ENCODE measurements at regions not wholly inside any gene's neighbourhood (a gene's known extent, or its start where the extent isn't known, plus 50 kb on each side); places are given as distances from the start of the nearest gene placed in this dataset.
"Not testable (repeated sequence)": the region's sequence is repeated elsewhere in the genome, so short reads cannot be mapped to it uniquely, and the experiment has no call there.

GRCh38 chr2:147033044-147033443 lies 811.8 kb upstream of the ACVR2A start:
- DNase-seq = no peak

GRCh38 chr2:147031897-147032296 lies 812.9 kb upstream of the ACVR2A start:
- DNase-seq = no peak

GRCh38 chr2:147030966-147031720 lies 813.7 kb upstream of the ACVR2A start:
- DNase-seq = no peak

- DNase-seq = no peak
These were observed 817.4 kb upstream of the ACVR2A start for GRCh38 chr2:147027436-147027835.

- DNase-seq = no peak
These were observed 818.0 kb upstream of the ACVR2A start for GRCh38 chr2:147026664-147027295.

GRCh38 chr2:147025646-147026585 lies 818.9 kb upstream of the ACVR2A start:
- no peak for DNase-seq

- DNase-seq = no peak
These were observed 825.5 kb upstream of the ACVR2A start for GRCh38 chr2:147019311-147019710.

GRCh38 chr2:147017951-147018645 lies 826.7 kb upstream of the ACVR2A start:
- no peak for DNase-seq

- DNase-seq = no peak
These were observed 828.6 kb upstream of the ACVR2A start for GRCh38 chr2:147016181-147016580.

GRCh38 chr2:147015591-147015990 lies 829.2 kb upstream of the ACVR2A start:
- no peak for DNase-seq

- no peak for DNase-seq
These were observed 831.0 kb upstream of the ACVR2A start for GRCh38 chr2:147013696-147014392.

GRCh38 chr2:147008481-147008880 lies 836.3 kb upstream of the ACVR2A start:
- no peak for DNase-seq

GRCh38 chr2:147006736-147007141 lies 838.1 kb upstream of the ACVR2A start:
- DNase-seq = peak; percentile 14

- DNase-seq = no peak
These were observed 841.7 kb upstream of the ACVR2A start for GRCh38 chr2:147003081-147003480.

- DNase-seq = peak; percentile 27
These were observed 842.6 kb upstream of the ACVR2A start for GRCh38 chr2:147002256-147002655.

- DNase-seq = no peak
These were observed 843.8 kb upstream of the ACVR2A start for GRCh38 chr2:147001061-147001460.

- not testable (repeated sequence) for DNase-seq
These were observed 844.7 kb upstream of the ACVR2A start for GRCh38 chr2:147000151-147000550.

- DNase-seq = no peak
These were observed 846.9 kb upstream of the ACVR2A start for GRCh38 chr2:146997945-146998344.

GRCh38 chr2:146997488-146997887 lies 847.3 kb upstream of the ACVR2A start:
- DNase-seq = no peak

GRCh38 chr2:146994246-146994645 lies 850.6 kb upstream of the ACVR2A start:
- peak; percentile 15 for DNase-seq

- DNase-seq = no peak
These were observed 852.4 kb upstream of the ACVR2A start for GRCh38 chr2:146992466-146992865.

- DNase-seq = no peak
These were observed 852.8 kb upstream of the ACVR2A start for GRCh38 chr2:146992057-146992456.
